ENCODE measurements at regions not wholly inside any gene's neighbourhood (a gene's known extent, or its start where the extent isn't known, plus 50 kb on each side); places are given as distances from the start of the nearest gene placed in this dataset.
"Not testable (repeated sequence)": the region's sequence is repeated elsewhere in the genome, so short reads cannot be mapped to it uniquely, and the experiment has no call there.

- no peak for TF ChIP-seq CTCF (conservative IDR thresholded peaks at IDR 0.05; ENCODE audit: low read depth, low read length)
- DNase-seq (ENCODE audit: low read depth), result no peak
- H3K4me3 ChIP-seq (ENCODE audit: low read length), result no peak overlapping the region
Measured at GRCh38 chr2:204161886-204162285, 225.3 kb downstream of the ICOS start.

DNA sequence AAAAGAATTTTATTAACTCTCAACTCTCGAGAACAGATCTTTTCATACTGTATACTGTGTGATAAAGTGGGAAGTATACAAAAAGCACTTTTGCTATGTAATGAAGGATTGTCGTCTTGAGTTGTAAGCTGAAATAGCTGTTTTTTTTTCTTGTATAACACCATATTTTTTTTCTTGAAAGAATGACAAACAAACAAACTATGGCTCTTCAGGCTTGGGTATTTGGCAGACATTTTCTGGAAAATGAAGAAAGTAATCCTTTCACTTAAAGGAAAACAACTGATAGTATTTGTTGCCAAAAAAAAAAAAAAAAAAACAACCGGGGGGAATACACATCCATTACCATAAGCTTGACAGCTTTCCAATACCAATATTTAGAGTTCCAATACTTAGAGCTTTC lies 230.4 kb downstream of the ICOS start:
- DNase-seq (ENCODE audit: low read depth), result no peak
- H3K4me3 ChIP-seq (ENCODE audit: low read length), result no peak overlapping the region
- TF ChIP-seq CTCF (conservative IDR thresholded peaks at IDR 0.05; ENCODE audit: low read depth, low read length), result no peak

DNA sequence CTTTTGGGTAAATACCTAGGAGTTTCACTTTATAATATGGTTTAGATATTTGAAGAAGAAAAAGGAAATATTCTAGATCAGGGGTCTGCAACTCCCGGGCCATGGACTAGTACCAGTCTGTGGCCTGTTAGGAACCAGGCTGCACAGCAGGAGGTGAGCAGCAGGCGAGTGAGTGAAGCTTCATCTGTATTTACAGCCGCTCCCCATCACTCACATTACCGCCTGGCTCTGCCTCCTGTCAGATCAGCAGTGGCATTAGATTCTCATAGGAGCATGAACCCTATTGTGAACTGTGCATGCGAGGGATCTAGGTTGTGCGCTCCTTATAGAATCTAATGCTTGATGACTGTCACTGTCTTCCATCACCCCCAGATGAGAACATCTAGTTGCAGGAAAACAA lies 231.1 kb downstream of the ICOS start:
- DNase-seq (ENCODE audit: low read depth); H3K4me3 ChIP-seq (ENCODE audit: low read length): not testable (repeated sequence)

DNA sequence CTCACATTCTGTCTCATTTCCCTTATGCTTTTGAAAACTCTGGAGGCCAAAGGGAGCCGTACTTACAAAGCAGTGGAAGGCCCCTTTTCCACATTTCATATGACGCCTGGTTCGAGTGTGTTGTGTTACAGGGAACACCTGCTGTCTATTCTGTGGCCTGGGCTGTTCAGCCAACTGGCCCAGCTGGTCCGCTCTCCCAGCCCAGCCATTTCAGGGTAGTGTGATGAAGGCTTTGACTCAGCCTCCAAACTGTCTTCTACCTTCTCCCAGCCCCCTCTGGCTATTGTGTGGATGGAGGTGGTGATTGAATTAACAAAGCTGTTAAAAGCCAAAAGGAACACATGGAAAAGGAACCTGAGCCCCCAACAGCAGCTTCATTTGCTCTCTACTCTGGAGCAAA lies 233.8 kb downstream of the ICOS start:
- DNase-seq (ENCODE audit: low read depth), result no peak
- H3K4me3 ChIP-seq (ENCODE audit: low read length), result no peak overlapping the region
- TF ChIP-seq CTCF (conservative IDR thresholded peaks at IDR 0.05; ENCODE audit: low read depth, low read length), result no peak

- no peak for TF ChIP-seq CTCF (conservative IDR thresholded peaks at IDR 0.05; ENCODE audit: low read depth, low read length)
Measured at GRCh38 chr2:204171432-204172144, 235.0 kb downstream of the ICOS start.

GRCh38 chr2:204172145-204172600 lies 235.6 kb downstream of the ICOS start:
- no peak for TF ChIP-seq CTCF (conservative IDR thresholded peaks at IDR 0.05; ENCODE audit: low read depth, low read length)
- DNase-seq (ENCODE audit: low read depth), result no peak
- H3K4me3 ChIP-seq (ENCODE audit: low read length), result no peak overlapping the region

More at GRCh38 chr2:204171432-204172144, 235.0 kb downstream of the ICOS start:
- H3K4me3 ChIP-seq (ENCODE audit: low read length), result no peak overlapping the region
- no peak for DNase-seq (ENCODE audit: low read depth)

DNA sequence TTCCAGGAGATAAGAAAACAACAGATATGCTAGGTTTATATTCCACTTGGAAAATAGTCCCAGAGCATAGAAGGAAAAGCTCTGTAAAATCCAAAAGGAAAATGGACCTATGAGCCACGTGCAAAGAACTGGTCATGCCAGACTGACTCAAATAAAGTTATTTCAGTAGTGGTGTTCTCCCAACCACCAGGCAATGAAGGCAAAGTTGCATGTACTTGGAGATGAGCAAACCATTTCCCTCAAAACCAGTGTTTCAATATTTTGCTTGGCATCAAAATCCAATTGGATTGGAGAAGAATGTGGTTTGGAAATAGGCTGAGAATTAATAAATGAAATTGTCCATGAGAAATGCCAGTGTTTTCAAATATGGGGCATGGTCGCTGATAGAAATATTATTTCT lies 237.5 kb downstream of the ICOS start:
- DNase-seq (ENCODE audit: low read depth), result no peak
- no peak overlapping the region for H3K4me3 ChIP-seq (ENCODE audit: low read length)
- TF ChIP-seq CTCF (conservative IDR thresholded peaks at IDR 0.05; ENCODE audit: low read depth, low read length), result no peak

Measured in retinal pigment epithelial cell (primary cell).